ENCODE measurements at regions not wholly inside any gene's neighbourhood (a gene's known extent, or its start where the extent isn't known, plus 50 kb on each side); places are given as distances from the start of the nearest gene placed in this dataset.

DNA sequence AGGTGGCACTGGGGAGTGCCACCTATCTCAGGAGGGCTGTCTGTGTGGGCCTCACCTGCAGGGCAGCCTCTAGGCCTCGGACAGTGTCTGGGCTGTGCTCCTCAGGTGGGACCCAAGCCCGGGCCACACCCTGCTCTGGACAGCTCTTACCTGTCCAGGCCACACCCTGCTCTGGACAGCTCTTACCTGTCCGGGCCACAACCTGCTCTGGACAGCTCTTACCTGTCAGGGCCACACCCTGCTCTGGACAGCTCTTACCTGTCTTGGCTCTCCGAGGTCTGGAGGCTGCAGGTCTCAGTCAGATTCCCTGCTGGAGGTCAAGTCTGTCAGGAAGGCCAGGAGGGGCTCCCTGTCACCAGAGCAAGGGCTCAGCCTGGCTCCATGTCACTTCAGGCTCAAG lies 80.6 kb downstream of the LINGO1 start:
- Histone ChIP-seq H3K4me1 (ENCODE audit: insufficient read depth) (peaks cover 9% of the 10 kb centered on the region), H2AFZ (no peak overlapping the region), H3K79me2 (no peaks in the 10 kb centered on the region), H3K36me3 (replicated peaks; ENCODE audit: insufficient read depth, low read depth) (no peaks in the 10 kb centered on the region), H3K4me2 (no peak overlapping the region), H3K4me3 (no peak overlapping the region), H3K9me2 (replicated peaks; ENCODE audit: insufficient read depth) (no peaks in the 10 kb centered on the region), H3K9me3 (ENCODE audit: low read depth) (no peaks in the 10 kb centered on the region), H3K27ac (no peak overlapping the region), H3K27me3 (no peaks in the 10 kb centered on the region), H4K20me1 (ENCODE audit: insufficient read depth, poor library complexity, severe bottlenecking) (no peaks in the 10 kb centered on the region)
- TF ChIP-seq EZH2phosphoT487 (IDR thresholded peaks at IDR 0.05; ENCODE audit: low read depth, severe bottlenecking, unreplicated experiment): no peak
- TF ChIP-seq, protein P1, sequence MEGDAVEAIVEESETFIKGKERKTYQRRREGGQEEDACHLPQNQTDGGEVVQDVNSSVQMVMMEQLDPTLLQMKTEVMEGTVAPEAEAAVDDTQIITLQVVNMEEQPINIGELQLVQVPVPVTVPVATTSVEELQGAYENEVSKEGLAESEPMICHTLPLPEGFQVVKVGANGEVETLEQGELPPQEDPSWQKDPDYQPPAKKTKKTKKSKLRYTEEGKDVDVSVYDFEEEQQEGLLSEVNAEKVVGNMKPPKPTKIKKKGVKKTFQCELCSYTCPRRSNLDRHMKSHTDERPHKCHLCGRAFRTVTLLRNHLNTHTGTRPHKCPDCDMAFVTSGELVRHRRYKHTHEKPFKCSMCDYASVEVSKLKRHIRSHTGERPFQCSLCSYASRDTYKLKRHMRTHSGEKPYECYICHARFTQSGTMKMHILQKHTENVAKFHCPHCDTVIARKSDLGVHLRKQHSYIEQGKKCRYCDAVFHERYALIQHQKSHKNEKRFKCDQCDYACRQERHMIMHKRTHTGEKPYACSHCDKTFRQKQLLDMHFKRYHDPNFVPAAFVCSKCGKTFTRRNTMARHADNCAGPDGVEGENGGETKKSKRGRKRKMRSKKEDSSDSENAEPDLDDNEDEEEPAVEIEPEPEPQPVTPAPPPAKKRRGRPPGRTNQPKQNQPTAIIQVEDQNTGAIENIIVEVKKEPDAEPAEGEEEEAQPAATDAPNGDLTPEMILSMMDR (IDR thresholded peaks at IDR 0.05; ENCODE audit: poor library complexity): no peak
- no peak for TF ChIP-seq EZH2 (IDR thresholded peaks at IDR 0.05; ENCODE audit: borderline replicate concordance)
- WGBS (ENCODE audit: low lambda C conversion rate, missing lambda C conversion rate): 76% methylated on average over 4 of the region's 4 CpGs
- no peak for DNase-seq (ENCODE audit: low spot score)

DNA sequence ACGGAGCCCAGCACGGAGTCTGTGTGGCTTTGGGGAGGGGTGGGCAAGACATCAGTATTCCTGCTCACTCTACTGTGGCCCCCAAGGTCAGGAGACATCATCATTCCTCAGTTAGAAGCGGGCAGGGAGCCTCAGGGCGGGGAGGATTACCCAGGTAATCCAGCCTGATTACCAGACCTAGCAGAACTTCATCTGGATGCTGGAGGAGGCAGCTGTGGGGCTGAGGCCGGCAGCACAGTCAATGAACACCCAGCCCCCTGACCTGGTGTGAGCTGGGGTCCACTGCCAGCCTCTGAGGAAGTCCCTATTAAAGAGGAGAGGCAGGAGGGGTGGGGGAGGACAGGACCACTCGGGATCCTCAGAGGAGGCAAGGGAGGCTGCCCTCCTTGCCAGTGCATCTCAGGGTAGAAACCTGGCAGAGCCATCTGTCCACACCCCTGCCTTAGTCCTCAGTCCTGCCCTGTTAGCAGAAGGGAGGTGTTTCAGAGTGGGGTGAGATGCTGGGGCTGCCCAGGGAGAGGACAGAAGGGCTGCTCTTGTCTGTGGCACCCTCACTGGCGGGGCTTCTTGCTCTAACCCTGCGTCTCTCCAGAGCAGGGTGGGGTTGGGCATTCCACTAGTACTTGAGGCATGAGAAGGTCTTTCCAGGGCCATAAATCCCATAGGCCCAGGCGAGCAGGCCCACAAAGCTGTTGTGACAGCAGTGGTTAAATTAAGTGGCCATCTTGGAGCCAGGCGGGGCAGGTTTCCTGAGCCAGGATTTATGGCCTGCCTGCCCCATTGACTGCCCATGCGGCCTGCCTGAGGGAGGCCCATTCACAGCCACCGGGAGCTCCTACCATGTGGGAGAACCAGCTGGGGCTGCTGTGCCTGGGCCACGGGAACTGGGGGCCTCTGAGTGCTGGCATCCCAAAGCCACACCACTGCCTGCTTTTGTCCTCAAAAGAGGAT lies 82.1 kb downstream of the LINGO1 start:
- WGBS (ENCODE audit: low lambda C conversion rate, missing lambda C conversion rate): 46% methylated on average over 12 of the region's 13 CpGs

DNA sequence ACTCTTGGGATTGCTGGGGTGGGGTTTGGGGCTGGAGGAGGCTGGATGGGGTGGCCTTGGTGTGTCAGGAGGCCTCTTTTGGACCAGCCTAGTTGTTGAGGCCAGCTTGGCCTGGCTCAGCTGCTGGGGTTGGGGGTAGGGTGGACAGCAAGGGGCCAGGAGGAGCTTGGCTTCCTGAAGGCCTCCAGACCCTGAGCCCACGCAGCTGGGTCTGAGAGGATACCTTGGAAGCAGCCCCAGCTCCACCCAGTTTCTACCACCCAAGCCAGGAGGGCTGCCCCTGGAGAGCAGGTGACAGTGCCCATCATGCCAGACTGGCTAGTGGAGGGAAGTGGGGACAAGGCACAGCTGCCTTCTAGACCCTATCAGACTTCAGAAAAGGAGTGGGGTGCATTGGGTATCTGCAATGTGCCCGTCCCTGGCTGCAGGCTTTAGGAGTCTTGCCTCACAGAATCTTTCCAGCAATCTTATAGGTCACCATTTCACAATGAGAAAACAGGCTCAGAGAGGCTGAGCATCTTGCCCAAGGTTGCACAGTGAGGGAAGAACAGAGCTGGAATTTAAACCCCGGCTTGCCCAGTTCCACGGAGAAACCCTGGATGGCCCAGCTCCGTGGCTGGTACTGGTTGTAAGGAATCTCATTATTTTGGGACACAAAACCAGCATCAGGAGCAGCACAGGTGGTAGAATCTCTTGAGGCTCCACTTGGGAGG lies 83.0 kb downstream of the LINGO1 start:
- no peaks in the 10 kb centered on the region for H3K36me3 ChIP-seq (replicated peaks; ENCODE audit: insufficient read depth, low read depth)
- TF ChIP-seq, protein P1 (IDR thresholded peaks at IDR 0.05; ENCODE audit: poor library complexity): no peak
- TF ChIP-seq EZH2phosphoT487 (IDR thresholded peaks at IDR 0.05; ENCODE audit: low read depth, severe bottlenecking, unreplicated experiment) (no peak), EZH2 (IDR thresholded peaks at IDR 0.05; ENCODE audit: borderline replicate concordance) (no peak)
- DNase-seq (ENCODE audit: low spot score): no peak
- 86% methylated on average over 5 of the region's 5 CpGs for WGBS (ENCODE audit: low lambda C conversion rate, missing lambda C conversion rate)
- H3K27me3 ChIP-seq: no peaks in the 10 kb centered on the region
- H3K27ac ChIP-seq: no peak overlapping the region
- no peaks in the 10 kb centered on the region for H3K9me3 ChIP-seq (ENCODE audit: low read depth)
- H3K4me2 ChIP-seq: no peak overlapping the region
- peaks cover 8% of the 10 kb centered on the region for H3K4me1 ChIP-seq (ENCODE audit: insufficient read depth)
- H3K9me2 ChIP-seq (replicated peaks; ENCODE audit: insufficient read depth): no peaks in the 10 kb centered on the region
- no peaks in the 10 kb centered on the region for H4K20me1 ChIP-seq (ENCODE audit: insufficient read depth, poor library complexity, severe bottlenecking)
- no peaks in the 10 kb centered on the region for H3K79me2 ChIP-seq
- H3K4me3 ChIP-seq: no peak overlapping the region
- H2AFZ ChIP-seq: no peak overlapping the region

More for the DNA sequence above, 82.1 kb downstream of the LINGO1 start:
- Histone ChIP-seq H3K4me3 (no peak overlapping the region), H3K27me3 (no peaks in the 10 kb centered on the region), H4K20me1 (ENCODE audit: insufficient read depth, poor library complexity, severe bottlenecking) (no peaks in the 10 kb centered on the region), H3K9me3 (ENCODE audit: low read depth) (no peaks in the 10 kb centered on the region), H3K27ac (no peak overlapping the region), H3K79me2 (no peaks in the 10 kb centered on the region), H2AFZ (no peak overlapping the region), H3K9me2 (replicated peaks; ENCODE audit: insufficient read depth) (no peaks in the 10 kb centered on the region), H3K36me3 (replicated peaks; ENCODE audit: insufficient read depth, low read depth) (no peaks in the 10 kb centered on the region), H3K4me2 (no peak overlapping the region), H3K4me1 (ENCODE audit: insufficient read depth) (peaks cover 8% of the 10 kb centered on the region)
- TF ChIP-seq, protein P1 (IDR thresholded peaks at IDR 0.05; ENCODE audit: poor library complexity): no peak
- TF ChIP-seq EZH2phosphoT487 (IDR thresholded peaks at IDR 0.05; ENCODE audit: low read depth, severe bottlenecking, unreplicated experiment): no peak
- TF ChIP-seq EZH2 (IDR thresholded peaks at IDR 0.05; ENCODE audit: borderline replicate concordance): no peak
- DNase-seq (ENCODE audit: low spot score): peak; percentile 59

All from hepatocyte (in vitro differentiated cells).